ENCODE measurements at regions not wholly inside any gene's neighbourhood (a gene's known extent, or its start where the extent isn't known, plus 50 kb on each side); places are given as distances from the start of the nearest gene placed in this dataset.

- no peak for TF ChIP-seq CTCF (IDR thresholded peaks at IDR 0.05)
- TF ChIP-seq POLR2A (IDR thresholded peaks at IDR 0.05) = no peak
Observed at GRCh38 chr2:47300081-47300480, 69.0 kb upstream of the EPCAM start.

Data from adrenal gland (tissue), 5 donors.